Coronary artery (tissue), 2 donors: ENCODE measurements at regions not wholly inside any gene's neighbourhood (a gene's known extent, or its start where the extent isn't known, plus 50 kb on each side); places are given as distances from the start of the nearest gene placed in this dataset.

Source experiments
- DNase-seq: peaks from one replicate; pipeline ENCODE4 v3.0.0-alpha.2; 2017; ENCODE audit warnings: low spot score
- H3K27ac ChIP-seq, 2 donors: fragments of 200-600 bp; sonication (generic); one replicate each; pipeline ENCODE4 v1.5.1; 2016 to 2019
- H3K4me3 ChIP-seq: fragments of 200-600 bp; sonication (generic); 2 replicates; pipeline ENCODE4 v1.5.1; 2016; ENCODE audit warnings: mild to moderate bottlenecking, moderate library complexity
- CTCF ChIP-seq: fragments of 200-600 bp; sonication (generic); IDR thresholded peaks from one replicate; pipeline ENCODE4 v1.5.1; 2019; ENCODE audit warnings: antibody characterized with exemption

- no peak overlapping the region for H3K4me3 ChIP-seq
- H3K27ac ChIP-seq, result no peak overlapping the region
- TF ChIP-seq CTCF, result no peak
- no peak for DNase-seq
Observed at GRCh38 chr18:39496986-39497385, 1931.4 kb upstream of the CELF4 start.

GRCh38 chr18:39494211-39494896 lies 1928.8 kb upstream of the CELF4 start:
- Histone ChIP-seq H3K27ac (no peak overlapping the region), H3K4me3 (no peak overlapping the region)
- DNase-seq, result no peak
- TF ChIP-seq CTCF, result no peak

GRCh38 chr18:39491408-39491807 lies 1925.8 kb upstream of the CELF4 start:
- no peak for DNase-seq
- no peak for TF ChIP-seq CTCF
- Histone ChIP-seq H3K4me3 (no peak overlapping the region), H3K27ac (no peak overlapping the region)

- no peak for DNase-seq
- Histone ChIP-seq H3K4me3 (no peak overlapping the region), H3K27ac (no peak overlapping the region)
- TF ChIP-seq CTCF, result no peak
Observed at GRCh38 chr18:39489431-39489830, 1923.8 kb upstream of the CELF4 start.

GRCh38 chr18:39487932-39488331 lies 1922.3 kb upstream of the CELF4 start:
- Histone ChIP-seq H3K4me3 (no peak overlapping the region), H3K27ac (no peak overlapping the region)
- no peak for TF ChIP-seq CTCF
- no peak for DNase-seq

- H3K27ac ChIP-seq, result no peak overlapping the region
- TF ChIP-seq CTCF, result no peak
- no peak for DNase-seq
- H3K4me3 ChIP-seq, result no peak overlapping the region
Observed at GRCh38 chr18:39486268-39486667, 1920.7 kb upstream of the CELF4 start.

- no peak for DNase-seq
- Histone ChIP-seq H3K4me3 (no peak overlapping the region), H3K27ac (no peak overlapping the region)
- no peak for TF ChIP-seq CTCF
Observed at GRCh38 chr18:39485696-39486095, 1920.1 kb upstream of the CELF4 start.
